ENCODE measurements at regions not wholly inside any gene's neighbourhood (a gene's known extent, or its start where the extent isn't known, plus 50 kb on each side); places are given as distances from the start of the nearest gene placed in this dataset.
"Not testable (repeated sequence)": the region's sequence is repeated elsewhere in the genome, so short reads cannot be mapped to it uniquely, and the experiment has no call there.

DNA sequence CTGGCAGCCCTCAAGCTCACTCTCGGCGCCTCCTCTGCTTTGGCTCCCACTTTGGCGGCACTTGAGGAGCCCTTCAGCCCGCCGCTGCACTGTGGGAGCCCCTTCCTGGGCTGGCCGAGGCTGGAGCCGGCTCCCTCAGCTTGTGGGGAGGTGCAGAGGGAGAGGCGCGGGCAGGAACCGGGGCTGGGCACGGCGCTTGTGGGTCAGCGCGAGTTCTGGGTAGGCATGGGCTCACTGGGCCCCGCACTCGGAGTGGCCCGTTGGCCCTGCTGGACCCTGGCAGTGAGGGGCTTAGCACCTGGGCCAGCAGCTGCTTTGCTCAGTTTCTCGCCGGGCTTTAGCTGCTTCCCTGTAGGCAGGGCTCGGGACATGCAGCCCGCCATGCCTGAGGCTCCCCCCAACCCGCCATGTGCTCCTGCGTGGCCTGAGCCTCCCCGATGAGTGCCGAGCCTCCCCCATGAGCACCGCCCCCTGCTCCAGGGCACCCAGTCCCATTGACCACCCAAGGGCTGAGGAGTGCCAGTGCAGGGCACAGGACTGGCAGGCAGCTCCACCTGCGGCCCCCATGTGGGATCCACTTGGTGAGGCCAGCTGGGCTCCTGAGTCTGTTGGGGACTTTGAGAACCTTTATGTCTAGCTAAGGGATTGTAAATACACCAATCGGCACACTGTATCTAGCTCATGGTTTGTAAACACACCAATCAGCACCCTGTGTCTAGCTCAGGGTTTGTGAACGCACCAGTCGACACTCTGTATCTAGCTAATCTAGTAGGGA lies 101.5 kb upstream of the DRD5 start:
- H3K27me3 Mint-ChIP-seq (ENCODE audit: insufficient read depth, unreplicated experiment), result no peaks in the 10 kb centered on the region
- H3K4me1 Mint-ChIP-seq (ENCODE audit: low read depth, unreplicated experiment), result no peaks in the 10 kb centered on the region
- no peak for DNase-seq
- intact Hi-C loops (cut with micrococcal nuclease; ENCODE audit: unreplicated experiment), result no loop called here
- H3K4me3 Mint-ChIP-seq (ENCODE audit: unreplicated experiment), result no peak overlapping the region
- H3K36me3 Mint-ChIP-seq (ENCODE audit: insufficient read depth, unreplicated experiment), result no peaks in the 10 kb centered on the region
- Histone ChIP-seq H3K36me3 (ENCODE audit: control insufficient read depth, insufficient read depth, low read length) (no peaks in the 10 kb centered on the region), H3K4me3 (ENCODE audit: low read depth, low read length) (no peak overlapping the region), H3K4me1 (no peaks in the 10 kb centered on the region), H3K27me3 (replicated peaks; ENCODE audit: control insufficient read depth, insufficient read depth, low read length) (no peaks in the 10 kb centered on the region), H3K9me3 (no peaks in the 10 kb centered on the region)
- POLR2A ChIA-PET, result no interaction called here
- no TSS peak for BruUV-seq (replicated peaks)
- H3K27ac Mint-ChIP-seq (ENCODE audit: unreplicated experiment), result no peak overlapping the region
- CTCF ChIA-PET, result interaction anchor here (0.6 kb wide), 1 partner anchor 335 kb away, joined by 3 read pairs; no protein-coding TSS in a partner anchor
- no peaks in the 10 kb centered on the region for H3K9me3 Mint-ChIP-seq (ENCODE audit: unreplicated experiment)
- TF ChIP-seq, protein P1, sequence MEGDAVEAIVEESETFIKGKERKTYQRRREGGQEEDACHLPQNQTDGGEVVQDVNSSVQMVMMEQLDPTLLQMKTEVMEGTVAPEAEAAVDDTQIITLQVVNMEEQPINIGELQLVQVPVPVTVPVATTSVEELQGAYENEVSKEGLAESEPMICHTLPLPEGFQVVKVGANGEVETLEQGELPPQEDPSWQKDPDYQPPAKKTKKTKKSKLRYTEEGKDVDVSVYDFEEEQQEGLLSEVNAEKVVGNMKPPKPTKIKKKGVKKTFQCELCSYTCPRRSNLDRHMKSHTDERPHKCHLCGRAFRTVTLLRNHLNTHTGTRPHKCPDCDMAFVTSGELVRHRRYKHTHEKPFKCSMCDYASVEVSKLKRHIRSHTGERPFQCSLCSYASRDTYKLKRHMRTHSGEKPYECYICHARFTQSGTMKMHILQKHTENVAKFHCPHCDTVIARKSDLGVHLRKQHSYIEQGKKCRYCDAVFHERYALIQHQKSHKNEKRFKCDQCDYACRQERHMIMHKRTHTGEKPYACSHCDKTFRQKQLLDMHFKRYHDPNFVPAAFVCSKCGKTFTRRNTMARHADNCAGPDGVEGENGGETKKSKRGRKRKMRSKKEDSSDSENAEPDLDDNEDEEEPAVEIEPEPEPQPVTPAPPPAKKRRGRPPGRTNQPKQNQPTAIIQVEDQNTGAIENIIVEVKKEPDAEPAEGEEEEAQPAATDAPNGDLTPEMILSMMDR (IDR thresholded peaks at IDR 0.05; ENCODE audit: insufficient read depth in 1 of 2, low read depth in 1 of 2, low read length in 1 of 2, severe bottlenecking in 1 of 2, unreplicated experiment in 1 of 2), result no peak

DNA sequence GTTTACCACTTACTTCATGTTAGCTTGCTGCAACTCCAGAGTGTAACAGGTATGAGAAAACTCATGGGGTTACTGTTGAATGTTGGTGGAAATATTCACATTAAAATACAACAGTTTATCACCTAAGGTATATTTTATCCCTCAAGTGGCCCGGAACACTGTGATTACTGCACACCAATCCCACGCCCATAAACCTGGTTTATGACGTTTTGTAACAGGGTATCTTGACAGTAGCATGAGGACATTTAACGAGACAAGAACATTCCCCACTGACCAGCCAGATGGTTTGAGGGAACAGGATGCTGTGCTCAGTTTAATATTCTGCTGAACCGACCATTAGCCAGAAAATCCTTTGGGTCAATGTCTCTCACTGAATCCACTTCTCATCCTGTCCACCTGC lies 98.3 kb upstream of the DRD5 start:
- not testable (repeated sequence) for H3K27ac Mint-ChIP-seq (ENCODE audit: unreplicated experiment); H3K4me3 ChIP-seq (ENCODE audit: low read depth, low read length)

DNA sequence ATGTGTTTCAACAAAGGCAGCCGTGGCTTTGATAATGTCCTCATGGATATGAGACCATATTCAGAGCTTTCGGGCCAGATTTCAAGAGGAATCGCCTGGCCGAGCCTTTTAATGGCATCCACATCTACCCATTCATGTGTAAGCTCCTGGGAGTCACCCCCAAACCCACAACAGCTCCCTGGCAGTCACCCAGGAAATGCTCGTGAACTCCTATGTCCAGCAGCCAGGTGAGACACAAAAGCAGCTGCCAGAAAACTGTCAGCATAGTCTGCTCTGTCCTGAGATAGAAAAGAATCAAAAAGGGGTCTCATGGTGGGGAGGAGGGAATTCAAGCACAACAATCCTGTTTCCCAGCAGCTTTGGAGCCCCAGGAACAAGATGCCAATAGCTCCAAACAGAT lies 96.4 kb upstream of the DRD5 start:
- H3K27ac Mint-ChIP-seq (ENCODE audit: unreplicated experiment); H3K4me3 Mint-ChIP-seq (ENCODE audit: unreplicated experiment); H3K4me1 ChIP-seq; H3K4me1 Mint-ChIP-seq (ENCODE audit: low read depth, unreplicated experiment); CTCF ChIA-PET; POLR2A ChIA-PET; H3K9me3 ChIP-seq; H3K9me3 Mint-ChIP-seq (ENCODE audit: unreplicated experiment); intact Hi-C loops (cut with micrococcal nuclease; ENCODE audit: unreplicated experiment); H3K27me3 Mint-ChIP-seq (ENCODE audit: insufficient read depth, unreplicated experiment); H3K27me3 ChIP-seq (replicated peaks; ENCODE audit: control insufficient read depth, insufficient read depth, low read length); H3K4me3 ChIP-seq (ENCODE audit: low read depth, low read length); H3K36me3 ChIP-seq (ENCODE audit: control insufficient read depth, insufficient read depth, low read length); BruUV-seq (replicated peaks); H3K36me3 Mint-ChIP-seq (ENCODE audit: insufficient read depth, unreplicated experiment); DNase-seq: not testable (repeated sequence)

More for the DNA sequence above, 98.3 kb upstream of the DRD5 start:
- intact Hi-C loops (cut with micrococcal nuclease; ENCODE audit: unreplicated experiment); H3K36me3 ChIP-seq (ENCODE audit: control insufficient read depth, insufficient read depth, low read length); H3K4me1 ChIP-seq; BruUV-seq (replicated peaks); H3K27me3 Mint-ChIP-seq (ENCODE audit: insufficient read depth, unreplicated experiment); H3K27me3 ChIP-seq (replicated peaks; ENCODE audit: control insufficient read depth, insufficient read depth, low read length); H3K4me3 Mint-ChIP-seq (ENCODE audit: unreplicated experiment); POLR2A ChIA-PET; H3K4me1 Mint-ChIP-seq (ENCODE audit: low read depth, unreplicated experiment); CTCF ChIA-PET; H3K9me3 Mint-ChIP-seq (ENCODE audit: unreplicated experiment); H3K9me3 ChIP-seq; H3K36me3 Mint-ChIP-seq (ENCODE audit: insufficient read depth, unreplicated experiment); DNase-seq: not testable (repeated sequence)

DNA sequence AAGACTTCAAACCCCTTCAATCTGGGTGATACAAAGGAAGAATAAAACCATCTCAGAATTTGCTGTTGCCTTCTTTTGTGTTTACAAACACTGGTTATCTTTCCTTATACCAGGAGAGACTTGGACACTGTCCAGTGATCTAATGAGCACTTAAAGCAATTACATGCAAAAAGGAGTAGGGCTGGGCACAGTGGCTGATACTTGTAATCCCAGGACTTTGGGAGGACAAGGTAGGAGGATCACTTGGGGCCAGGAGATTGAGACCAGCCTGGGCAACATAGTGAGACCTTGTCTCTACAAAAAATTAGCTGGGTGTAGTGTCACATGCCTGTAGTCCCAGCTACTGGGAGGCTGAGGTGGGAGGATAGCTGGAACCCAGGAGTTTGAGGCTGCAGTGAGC lies 95.7 kb upstream of the DRD5 start:
- Mint-ChIP-seq H3K36me3 (ENCODE audit: insufficient read depth, unreplicated experiment) (no peaks in the 10 kb centered on the region), H3K27me3 (ENCODE audit: insufficient read depth, unreplicated experiment) (no peaks in the 10 kb centered on the region), H3K27ac (ENCODE audit: unreplicated experiment) (no peak overlapping the region), H3K4me1 (ENCODE audit: low read depth, unreplicated experiment) (peaks cover 2% of the 10 kb centered on the region), H3K9me3 (ENCODE audit: unreplicated experiment) (no peaks in the 10 kb centered on the region), H3K4me3 (ENCODE audit: unreplicated experiment) (no peak overlapping the region)
- no TSS peak for BruUV-seq (replicated peaks)
- H3K9me3 ChIP-seq, result no peaks in the 10 kb centered on the region
- H3K27me3 ChIP-seq (replicated peaks; ENCODE audit: control insufficient read depth, insufficient read depth, low read length), result no peaks in the 10 kb centered on the region
- CTCF ChIA-PET, result no interaction called here
- H3K4me1 ChIP-seq, result no peaks in the 10 kb centered on the region
- H3K36me3 ChIP-seq (ENCODE audit: control insufficient read depth, insufficient read depth, low read length), result no peaks in the 10 kb centered on the region
- no peak for DNase-seq
- intact Hi-C loops (cut with micrococcal nuclease; ENCODE audit: unreplicated experiment), result no loop called here
- H3K4me3 ChIP-seq (ENCODE audit: low read depth, low read length), result no peak overlapping the region
- TF ChIP-seq, protein P1 (IDR thresholded peaks at IDR 0.05; ENCODE audit: insufficient read depth in 1 of 2, low read depth in 1 of 2, low read length in 1 of 2, severe bottlenecking in 1 of 2, unreplicated experiment in 1 of 2), result no peak
- POLR2A ChIA-PET, result no interaction called here

DNA sequence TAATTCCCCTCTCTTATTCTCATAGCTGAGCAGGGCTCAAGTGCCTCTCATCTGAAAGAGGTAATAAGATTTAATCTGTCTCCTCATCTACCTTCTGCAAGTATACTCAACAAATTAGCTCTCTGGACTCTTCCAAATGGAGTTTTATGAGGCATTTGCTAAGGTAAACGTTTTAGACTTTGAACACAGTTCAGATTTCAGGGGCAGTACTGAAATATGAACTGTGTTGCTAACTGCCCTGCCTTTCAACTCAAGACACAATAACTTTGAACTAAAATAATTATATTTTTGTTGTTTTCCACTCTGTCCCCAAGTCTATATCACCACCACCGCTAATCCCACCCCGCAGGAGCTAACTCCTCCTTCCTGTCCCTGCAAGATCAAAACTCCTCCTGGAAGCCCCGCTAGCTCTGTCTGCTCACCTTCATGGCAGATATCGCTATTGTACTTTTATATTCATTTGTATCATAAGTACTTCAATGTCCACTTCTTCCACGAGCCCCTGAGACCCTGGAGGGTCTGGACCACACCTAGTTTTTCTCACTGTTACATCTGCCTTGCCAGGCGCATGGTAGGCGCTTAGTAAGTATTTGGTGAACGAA lies 90.7 kb upstream of the DRD5 start:
- H3K36me3 ChIP-seq (ENCODE audit: control insufficient read depth, insufficient read depth, low read length); H3K27me3 Mint-ChIP-seq (ENCODE audit: insufficient read depth, unreplicated experiment); H3K4me1 ChIP-seq; H3K27me3 ChIP-seq (replicated peaks; ENCODE audit: control insufficient read depth, insufficient read depth, low read length); H3K36me3 Mint-ChIP-seq (ENCODE audit: insufficient read depth, unreplicated experiment); H3K4me1 Mint-ChIP-seq (ENCODE audit: low read depth, unreplicated experiment); H3K9me3 Mint-ChIP-seq (ENCODE audit: unreplicated experiment); POLR2A ChIA-PET; H3K9me3 ChIP-seq; DNase-seq: not testable (repeated sequence)
- intact Hi-C loops (cut with micrococcal nuclease; ENCODE audit: unreplicated experiment), result loop anchor here (10.0 kb wide), 2 partner anchors 74 to 204 kb away; no protein-coding TSS in a partner anchor
- Mint-ChIP-seq H3K4me3 (ENCODE audit: unreplicated experiment) (peak overlapping the region; percentile 73), H3K27ac (ENCODE audit: unreplicated experiment) (peak overlapping the region; percentile 68)
- peak overlapping the region; percentile 37 for H3K4me3 ChIP-seq (ENCODE audit: low read depth, low read length)
- CTCF ChIA-PET, result interaction anchor here (0.8 to 1.8 kb wide), 3 partner anchors 208 to 328 kb away, joined by 3 to 5 read pairs (median 4); no protein-coding TSS in a partner anchor
- BruUV-seq (replicated peaks), result TSS peak; percentile 27

Measured in Caco-2 (cell line).